ENCODE measurements at regions not wholly inside any gene's neighbourhood (a gene's known extent, or its start where the extent isn't known, plus 50 kb on each side); places are given as distances from the start of the nearest gene placed in this dataset.

- TF ChIP-seq CTCF (IDR thresholded peaks at IDR 0.05) (no peak), POLR2A (IDR thresholded peaks at IDR 0.05) (no peak)
Measured at GRCh38 chr17:69809331-69809730, 265.7 kb upstream of the KCNJ16 start.

Data from ovary (tissue), 3 donors.